ENCODE measurements at regions not wholly inside any gene's neighbourhood (a gene's known extent, or its start where the extent isn't known, plus 50 kb on each side); places are given as distances from the start of the nearest gene placed in this dataset.
"Not testable (repeated sequence)": the region's sequence is repeated elsewhere in the genome, so short reads cannot be mapped to it uniquely, and the experiment has no call there.

GRCh38 chr6:66048684-66049474 lies 341.9 kb upstream of the EYS start:
- DNase-seq = no peak

- DNase-seq = no peak
These were observed 325.6 kb upstream of the EYS start for GRCh38 chr6:66032626-66033025.

GRCh38 chr6:66029391-66029790 lies 322.4 kb upstream of the EYS start:
- no peak for DNase-seq

- DNase-seq = no peak
These were observed 292.3 kb upstream of the EYS start for GRCh38 chr6:65999288-65999791.

GRCh38 chr6:65998544-65998943 lies 291.5 kb upstream of the EYS start:
- no peak for DNase-seq

GRCh38 chr6:65997539-65997938 lies 290.5 kb upstream of the EYS start:
- no peak for DNase-seq

DNA sequence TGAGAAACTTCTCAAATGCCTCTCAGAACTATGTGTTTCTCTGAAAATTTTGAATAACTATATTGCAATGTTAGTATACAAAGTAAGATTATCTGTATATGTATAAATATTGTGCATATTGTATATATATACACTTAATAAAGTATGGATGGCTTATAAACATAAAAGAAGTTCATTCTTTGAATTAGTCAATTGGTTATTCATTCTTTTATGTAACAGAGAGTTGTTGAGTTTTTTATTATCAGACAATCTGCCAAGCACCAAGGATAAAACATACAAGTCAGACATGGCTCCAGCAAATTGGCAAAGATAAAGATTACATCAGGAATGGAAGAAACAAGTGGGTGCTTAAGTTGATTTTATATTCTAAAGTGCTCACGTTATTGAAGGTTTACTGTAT lies 289.1 kb upstream of the EYS start:
- DNase-seq = no peak

DNA sequence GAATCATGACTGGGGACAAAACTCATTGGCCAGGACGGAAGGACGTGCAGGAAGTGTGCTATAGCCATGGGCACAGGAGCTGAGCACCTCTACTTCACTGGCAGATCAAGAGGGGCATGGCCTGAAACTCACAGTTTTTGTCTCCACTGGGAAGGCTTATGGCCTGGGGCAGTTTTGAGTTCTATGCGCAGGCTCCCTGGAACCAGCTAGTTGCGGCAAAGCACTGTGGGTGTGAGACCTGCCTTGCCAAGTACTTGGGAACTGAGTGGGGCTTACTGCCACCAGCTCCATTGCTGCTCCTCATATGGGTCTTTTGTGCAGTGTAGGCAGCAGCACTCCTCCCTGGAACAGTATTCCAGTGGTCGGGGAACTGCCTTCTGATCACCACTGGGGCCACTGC lies 282.6 kb upstream of the EYS start:
- no peak for DNase-seq

DNA sequence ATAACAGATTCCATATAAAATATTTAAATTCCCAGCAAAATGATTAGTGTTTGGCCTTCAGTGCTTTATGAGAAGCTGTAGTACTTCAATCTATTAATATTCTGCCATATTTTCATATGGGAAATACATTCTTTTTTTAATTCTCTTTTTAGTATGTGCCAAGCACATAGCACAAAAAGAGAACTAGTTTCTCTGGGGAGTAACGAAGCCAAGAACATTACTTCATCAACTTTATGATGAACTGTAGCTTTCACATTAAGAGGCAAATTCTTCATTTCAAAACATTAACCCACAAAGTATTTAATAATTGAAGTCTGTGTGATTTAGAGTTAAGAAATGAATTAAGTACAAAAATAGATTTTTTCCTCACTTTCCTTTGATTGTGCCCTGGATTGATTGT lies 281.0 kb upstream of the EYS start:
- DNase-seq = no peak

- DNase-seq = no peak
These were observed 277.1 kb upstream of the EYS start for GRCh38 chr6:65984089-65984488.

GRCh38 chr6:65979120-65979519 lies 272.1 kb upstream of the EYS start:
- DNase-seq = no peak

- not testable (repeated sequence) for DNase-seq
These were observed 264.2 kb upstream of the EYS start for GRCh38 chr6:65971252-65971651.

DNA sequence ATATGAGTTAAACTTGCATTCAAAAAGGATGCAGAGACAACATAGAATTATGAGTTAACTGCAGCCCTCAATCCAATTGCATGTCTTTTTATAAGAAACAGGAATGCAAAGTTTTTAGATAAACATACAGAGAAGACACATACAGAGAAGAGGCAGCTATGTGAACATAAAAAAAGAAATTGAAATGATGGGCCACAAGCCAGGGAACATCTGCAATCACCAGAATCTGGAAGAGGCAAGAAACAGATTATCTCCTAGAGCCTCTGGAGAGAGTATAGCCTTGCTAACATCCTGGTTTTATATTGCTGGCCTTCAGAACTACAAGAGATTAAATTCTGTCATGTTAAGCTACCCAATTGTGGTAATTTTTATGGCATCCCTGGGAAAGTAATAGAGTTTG lies 257.2 kb upstream of the EYS start:
- DNase-seq = no peak

GRCh38 chr6:65955034-65955433 lies 248.0 kb upstream of the EYS start:
- no peak for DNase-seq

DNA sequence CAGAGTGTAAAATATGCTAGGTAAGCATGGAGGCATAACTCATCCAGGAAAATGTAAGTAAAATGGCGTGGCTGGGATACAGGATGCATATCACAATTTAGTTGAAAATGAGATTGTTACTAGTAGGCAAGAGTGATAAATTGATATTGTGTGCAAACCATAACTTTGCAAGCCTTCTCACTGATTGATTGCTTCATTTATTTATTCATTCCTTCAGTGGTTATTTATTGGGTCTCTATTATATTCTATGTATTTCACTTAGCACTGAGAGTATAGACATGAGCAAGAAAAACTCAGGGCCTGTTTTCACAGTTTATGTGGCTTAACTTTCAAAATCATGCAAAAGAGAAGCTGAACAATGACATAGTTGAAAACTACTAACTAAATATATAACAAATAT lies 241.0 kb upstream of the EYS start:
- DNase-seq = no peak

GRCh38 chr6:65943548-65943947 lies 236.5 kb upstream of the EYS start:
- DNase-seq = no peak

DNA sequence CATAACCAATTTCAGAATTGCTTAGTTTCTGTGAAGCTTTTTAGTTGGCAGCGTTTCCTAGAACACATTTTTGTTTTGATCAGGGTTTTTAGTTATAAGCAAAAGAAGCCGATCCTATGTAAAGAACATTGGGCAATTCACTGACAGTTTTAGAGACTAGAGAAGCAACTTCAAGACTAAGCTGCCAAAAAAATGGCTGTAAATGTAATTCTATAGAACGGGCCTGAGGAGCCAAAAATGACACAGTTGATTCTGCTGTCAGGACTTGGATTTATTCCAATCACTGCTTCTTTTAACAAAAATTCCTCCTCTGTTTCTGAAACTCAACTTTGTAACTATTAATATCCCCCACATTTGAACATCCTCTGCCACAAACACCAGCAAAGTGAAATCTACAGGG lies 236.0 kb upstream of the EYS start:
- no peak for DNase-seq

DNA sequence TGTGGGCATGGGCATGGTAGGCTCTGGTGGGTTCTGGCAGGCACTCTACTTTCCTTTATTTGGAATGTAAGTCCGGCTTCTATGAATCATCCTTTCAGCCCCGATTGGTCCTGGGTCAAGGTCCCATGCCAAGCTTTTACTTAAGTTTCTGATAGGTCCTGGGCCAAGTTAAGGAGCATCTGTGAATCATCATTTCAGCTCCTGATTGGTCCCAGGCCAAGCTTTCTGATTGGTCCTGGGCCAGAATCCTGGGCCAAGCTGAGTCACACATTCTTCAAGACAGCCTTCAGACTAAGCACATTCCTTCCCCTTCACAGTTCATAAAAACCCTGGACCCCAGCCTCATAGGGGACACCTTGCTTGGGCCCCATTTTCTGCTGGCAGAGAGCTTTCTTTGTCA lies 231.0 kb upstream of the EYS start:
- DNase-seq = no peak

DNA sequence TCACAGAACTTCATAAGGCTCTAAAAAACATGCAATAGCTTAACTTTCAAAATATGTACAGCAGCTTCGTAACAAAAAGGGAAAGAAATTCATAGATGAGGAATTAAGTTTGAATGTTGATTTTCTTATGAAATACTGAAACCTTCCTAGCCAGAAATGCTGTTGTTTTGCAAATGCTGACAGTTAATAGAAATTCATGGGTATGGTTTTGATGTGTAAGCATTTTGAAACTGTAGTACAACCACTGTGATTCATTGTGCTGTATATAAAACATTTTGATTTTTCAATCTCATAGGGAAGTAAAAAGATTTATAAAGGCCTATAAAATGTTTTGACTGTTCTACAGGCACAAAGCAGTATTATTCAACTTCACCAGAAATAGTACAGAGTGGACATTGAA lies 228.4 kb upstream of the EYS start:
- DNase-seq = no peak

DNA sequence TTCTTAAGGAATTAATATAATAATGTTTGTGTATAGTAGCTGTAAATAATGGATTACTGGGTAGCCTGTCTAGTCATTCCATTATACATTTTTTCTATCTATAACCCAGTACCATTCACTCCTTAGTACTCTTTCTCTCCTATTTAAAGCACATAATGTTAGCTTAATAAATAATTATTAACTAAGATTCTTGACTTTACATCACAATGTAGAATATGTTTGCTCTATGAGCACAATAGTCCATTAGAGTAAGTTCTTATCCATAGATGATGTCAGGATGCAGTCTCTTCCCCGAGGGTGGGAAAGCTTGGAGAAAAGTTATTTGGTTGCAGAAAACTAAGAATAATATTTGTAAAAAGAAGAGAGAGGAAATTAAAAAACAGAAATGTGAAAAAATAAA lies 226.4 kb upstream of the EYS start:
- no peak for DNase-seq

DNA sequence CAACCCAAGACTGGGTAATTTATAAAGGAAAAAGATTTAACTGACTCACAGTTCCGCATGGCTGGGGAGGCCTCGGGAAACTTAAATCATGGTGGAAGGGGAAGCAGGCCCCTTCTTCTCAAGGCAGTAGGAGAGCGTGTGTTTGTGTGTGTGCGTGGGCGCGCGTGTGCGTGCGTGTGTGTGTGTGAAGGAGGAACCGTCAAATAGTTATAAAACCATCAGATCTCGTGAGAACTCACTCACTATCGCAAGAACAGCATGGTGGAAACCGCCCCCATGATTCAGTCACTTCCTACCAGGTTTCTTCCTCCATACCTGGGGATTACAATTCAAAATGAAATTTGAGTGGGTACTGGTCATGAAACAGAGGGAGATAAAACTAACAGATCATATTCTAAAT lies 220.1 kb upstream of the EYS start:
- no peak for DNase-seq

- no peak for DNase-seq
These were observed 217.4 kb upstream of the EYS start for GRCh38 chr6:65924411-65924810.

DNA sequence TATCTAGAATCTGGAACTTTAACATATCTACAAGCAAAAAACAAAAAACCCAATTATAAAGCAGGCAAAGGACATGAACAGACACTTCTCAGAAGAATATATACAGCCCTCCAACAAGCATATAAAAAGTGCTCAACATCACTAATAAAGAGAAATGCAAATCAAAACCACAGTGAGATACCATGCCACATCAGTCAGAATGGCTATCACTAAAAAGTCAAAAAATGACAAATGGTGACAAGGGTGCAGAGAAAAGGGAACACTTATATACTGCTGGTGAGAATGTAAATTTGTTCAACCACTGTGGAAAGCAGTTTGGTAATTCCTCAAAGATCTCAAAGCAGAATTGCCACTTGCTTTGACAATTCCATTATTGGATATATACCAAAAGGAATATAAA lies 215.0 kb upstream of the EYS start:
- DNase-seq = no peak

GRCh38 chr6:65908065-65908464 lies 201.0 kb upstream of the EYS start:
- DNase-seq = no peak

DNA sequence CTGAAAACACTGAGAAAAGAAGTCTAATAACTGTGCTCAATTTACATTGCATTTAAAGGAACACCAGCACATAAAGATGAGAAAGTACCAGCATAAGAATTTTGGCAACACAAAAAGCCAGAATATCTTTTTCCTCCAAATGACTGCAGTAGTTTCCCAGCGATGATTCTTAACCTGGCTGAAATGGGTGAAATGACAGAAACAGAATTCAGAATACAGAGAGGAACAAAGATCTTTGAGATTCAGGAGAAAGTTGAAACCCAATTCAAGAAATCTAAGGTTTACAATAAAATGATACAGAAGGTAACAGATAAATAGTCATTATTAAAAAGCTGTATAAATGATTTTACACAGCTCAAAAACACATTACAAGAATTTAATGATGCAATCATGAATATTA lies 197.0 kb upstream of the EYS start:
- no peak for DNase-seq

Data from SW 1271 (cell line).